ENCODE measurements at regions not wholly inside any gene's neighbourhood (a gene's known extent, or its start where the extent isn't known, plus 50 kb on each side); places are given as distances from the start of the nearest gene placed in this dataset.
"Not testable (repeated sequence)": the region's sequence is repeated elsewhere in the genome, so short reads cannot be mapped to it uniquely, and the experiment has no call there.

DNA sequence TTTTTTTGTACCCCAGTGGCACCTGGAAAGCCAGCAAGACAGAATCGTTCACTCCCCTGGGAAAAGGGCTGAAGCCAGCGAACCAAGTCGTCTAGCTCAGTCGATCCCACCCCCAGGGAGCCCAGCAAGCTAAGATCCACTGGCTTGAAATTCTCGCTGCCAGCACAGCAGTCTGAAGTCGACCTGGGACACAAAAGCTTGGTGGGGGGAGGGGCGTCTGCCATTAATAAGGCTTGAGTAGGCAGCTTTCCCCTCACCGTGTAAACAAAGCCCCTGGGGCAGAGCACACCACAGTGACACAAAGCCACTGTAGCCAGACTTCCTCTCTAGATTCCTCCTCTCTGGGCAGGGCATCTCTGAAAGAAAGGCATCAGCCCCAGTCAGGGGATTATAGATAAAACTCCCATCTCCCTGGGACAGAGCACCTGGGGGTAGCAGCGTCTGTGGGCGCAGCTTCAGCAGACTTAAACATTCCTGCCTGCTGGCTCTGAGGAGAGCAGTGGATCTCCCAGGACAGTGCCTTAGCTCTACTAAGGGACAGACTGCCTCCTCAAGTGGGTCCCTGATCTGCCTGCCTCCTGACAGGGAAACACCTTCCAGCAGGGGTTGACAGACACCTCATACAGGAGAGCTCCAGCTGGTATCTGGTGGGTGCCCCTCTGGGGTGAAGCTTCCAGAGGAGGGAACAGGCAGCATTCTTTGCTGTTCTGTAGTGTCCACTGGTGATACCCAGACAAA is 97.4 kb downstream of the TBR1 start:
- H4K91ac ChIP-seq (replicated peaks; ENCODE audit: insufficient read length, low read length); H3K23me2 ChIP-seq (ENCODE audit: low read depth, low read length); H2BK5ac ChIP-seq (ENCODE audit: low read depth, low read length); H3K23ac ChIP-seq (ENCODE audit: insufficient read length); H3K4ac ChIP-seq (replicated peaks; ENCODE audit: insufficient read length, low read depth, low read length); H3K9me3 ChIP-seq (ENCODE audit: insufficient read depth in 2 of 2, low read depth in 1 of 2, low read length in 1 of 2); H3K14ac ChIP-seq (ENCODE audit: insufficient read length); H3K18ac ChIP-seq (ENCODE audit: extremely low read depth, low read length); H3K56ac ChIP-seq (replicated peaks; ENCODE audit: insufficient read length, low read depth, low read length); H3K79me2 ChIP-seq (ENCODE audit: control insufficient read depth in 1 of 2, insufficient read depth in 2 of 2, low read length in 2 of 2); H3K27me3 ChIP-seq (replicated peaks in 1 of 4; ENCODE audit: control insufficient read depth in 3 of 4, extremely low read depth in 1 of 4, insufficient read depth in 3 of 4, low read length in 3 of 4); H3K79me1 ChIP-seq (ENCODE audit: low read depth, low read length); H3K4me3 ChIP-seq (ENCODE audit: extremely low read depth in 1 of 4, insufficient read depth in 2 of 4, low read depth in 3 of 4, low read length in 4 of 4); H2BK120ac ChIP-seq (replicated peaks; ENCODE audit: low read depth, low read length); H4K5ac ChIP-seq (ENCODE audit: insufficient read length, low read depth, low read length); H3K27ac ChIP-seq (ENCODE audit: low read depth, low read length); H3K4me1 ChIP-seq (replicated peaks in 1 of 4; ENCODE audit: control insufficient read depth in 3 of 4, insufficient read depth in 4 of 4, low read length in 3 of 4); FAIRE-seq; H2BK20ac ChIP-seq (ENCODE audit: low read length); H2AK5ac ChIP-seq (ENCODE audit: low read depth, low read length); H4K20me1 ChIP-seq (replicated peaks in 1 of 2; ENCODE audit: control insufficient read depth in 1 of 2, insufficient read depth in 2 of 2, low read length in 2 of 2); H3K36me3 ChIP-seq (ENCODE audit: control insufficient read depth in 2 of 4, insufficient read depth in 4 of 4, low read length in 3 of 4); H3K4me2 ChIP-seq (ENCODE audit: insufficient read depth in 1 of 2, low read depth in 2 of 2, low read length in 2 of 2); POLR2A ChIA-PET (ENCODE audit: partially characterized antibody); H2BK15ac ChIP-seq (ENCODE audit: low read length); H3K9ac ChIP-seq (replicated peaks in 1 of 4; ENCODE audit: extremely low read depth in 1 of 4, low read depth in 3 of 4, low read length in 3 of 4): not testable (repeated sequence)
- H2BK12ac ChIP-seq (ENCODE audit: low read depth, low read length), result 0 out of 2 replicates have a peak overlapping the region, but pooled peaks have one; percentile 27
- peak in 1 of 2 experiments; percentile 59 for DNase-seq (ENCODE audit: low read depth in 1 of 2, low spot score in 2 of 2)
- CTCF ChIA-PET (ENCODE audit: partially characterized antibody), result interaction anchor here (1.0 kb wide), 1 partner anchor 9 kb away, joined by 3 read pairs; no protein-coding TSS in a partner anchor
- WGBS, 2 experiments (ENCODE audit: extremely low coverage in 1 of 2, insufficient coverage in 1 of 2, insufficient read length in 1 of 2, insufficient replicate concordance in 2 of 2, low coverage in 1 of 2, low lambda C conversion rate in 2 of 2, missing lambda C conversion rate in 1 of 2), result 60% methylated on average over 8 of the region's 10 CpGs; no CpG with 5 or more reads in 1 of the 2 experiments
- peak; percentile 47 for TF ChIP-seq ASH2L (IDR thresholded peaks at IDR 0.05; ENCODE audit: low read length)
- peak overlapping the region; percentile 51; the same call in 1 of the 2 replicates for H4K8ac ChIP-seq (ENCODE audit: extremely low read depth, insufficient read depth, low read length)
- H2AFZ ChIP-seq (ENCODE audit: low read length), result peak overlapping the region; percentile 44; the same call in 1 of the 2 replicates

Measured in H1 (cell line).